Smooth muscle cell (in vitro differentiated cells): ENCODE measurements at regions not wholly inside any gene's neighbourhood (a gene's known extent, or its start where the extent isn't known, plus 50 kb on each side); places are given as distances from the start of the nearest gene placed in this dataset.

Experiments used
- DNase-seq: peaks from one replicate; lab custom pipeline; 2025; ENCODE audit not compliant: unreplicated experiment; lab: John Stamatoyannopoulos, UW
- H2AFZ ChIP-seq: fragments of 200-600 bp; sonication (generic); 2 replicates; pipeline ENCODE4 v1.6.0; 2016; ENCODE audit warnings: antibody characterized with exemption, low read depth, mild to moderate bottlenecking
- H3F3A ChIP-seq: fragments of 200-600 bp; sonication (generic); 2 replicates; pipeline ENCODE4 v1.6.0; 2017; ENCODE audit warnings: antibody characterized with exemption, low read depth
- H3K27ac ChIP-seq: fragments of 200-600 bp; sonication (generic); 2 replicates; pipeline ENCODE4 v1.5.1; 2016; ENCODE audit warnings: low read depth, mild to moderate bottlenecking
- H3K27me3 ChIP-seq: fragments of 200-600 bp; sonication (generic); 2 replicates; pipeline ENCODE4 v1.6.1; 2016; ENCODE audit warnings: low read depth, mild to moderate bottlenecking
- H3K36me3 ChIP-seq: fragments of 200-600 bp; sonication (generic); 2 replicates; pipeline ENCODE4 v1.5.1; 2016; ENCODE audit warnings: low read depth
- H3K4me1 ChIP-seq: fragments of 200-600 bp; sonication (generic); 2 replicates; pipeline ENCODE4 v1.5.1; 2016; ENCODE audit warnings: low read depth
- H3K4me2 ChIP-seq: fragments of 200-600 bp; sonication (generic); 2 replicates; pipeline ENCODE4 v1.6.0; 2016; ENCODE audit warnings: mild to moderate bottlenecking
- H3K4me3 ChIP-seq: fragments of 200-600 bp; sonication (generic); 2 replicates; pipeline ENCODE4 v1.5.1; 2016; ENCODE audit warnings: mild to moderate bottlenecking
- H3K79me2 ChIP-seq: fragments of 200-600 bp; sonication (generic); 2 replicates; pipeline ENCODE4 v1.6.0; 2016; ENCODE audit warnings: low read depth, mild to moderate bottlenecking
- H3K9ac ChIP-seq: fragments of 200-600 bp; sonication (generic); 2 replicates; pipeline ENCODE4 v1.6.0; 2016; ENCODE audit warnings: low read depth
- H3K9me3 ChIP-seq: fragments of 200-600 bp; sonication (generic); replicated peaks from 2 replicates; pipeline ENCODE4 v1.5.1; 2016; ENCODE audit warnings: low read depth
- H4K20me1 ChIP-seq: fragments of 200-600 bp; sonication (generic); 2 replicates; pipeline ENCODE4 v1.6.0; 2016; ENCODE audit warnings: low read depth
- WGBS: methylation state at CpG from one replicate; pipeline ENCODE4 v1.1.7; 2016; ENCODE audit warnings: low lambda C conversion rate; 5-methylcytosine and 5-hydroxymethylcytosine counted together
- TF ChIP-seq, protein P1 (sequence below): fragments of 200-600 bp; sonication (generic); IDR thresholded peaks from 2 replicates; pipeline ENCODE4 v1.5.1; 2017; ENCODE audit warnings: borderline replicate concordance, mild to moderate bottlenecking, antibody characterized with exemption; ENCODE audit not compliant: insufficient read depth, poor library complexity, severe bottlenecking

DNA sequence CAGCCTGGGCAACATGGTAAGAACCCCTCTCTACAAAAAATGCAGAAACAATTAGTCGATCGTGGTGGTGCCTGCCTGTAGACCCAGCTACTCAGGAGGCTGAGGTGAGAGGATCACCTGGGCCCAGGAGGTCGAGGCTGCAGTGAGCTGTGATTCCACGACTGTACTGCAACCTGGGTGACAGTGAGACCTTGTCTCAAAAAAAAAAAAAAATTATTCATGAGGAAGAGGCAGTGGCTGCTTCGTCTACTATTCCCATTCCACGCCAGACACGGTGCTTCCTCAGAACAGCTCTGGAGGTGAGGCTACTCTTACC, 52.2 kb upstream of the GSE1 start:
- no peak overlapping the region for H3K27ac ChIP-seq
- TF ChIP-seq, protein P1, sequence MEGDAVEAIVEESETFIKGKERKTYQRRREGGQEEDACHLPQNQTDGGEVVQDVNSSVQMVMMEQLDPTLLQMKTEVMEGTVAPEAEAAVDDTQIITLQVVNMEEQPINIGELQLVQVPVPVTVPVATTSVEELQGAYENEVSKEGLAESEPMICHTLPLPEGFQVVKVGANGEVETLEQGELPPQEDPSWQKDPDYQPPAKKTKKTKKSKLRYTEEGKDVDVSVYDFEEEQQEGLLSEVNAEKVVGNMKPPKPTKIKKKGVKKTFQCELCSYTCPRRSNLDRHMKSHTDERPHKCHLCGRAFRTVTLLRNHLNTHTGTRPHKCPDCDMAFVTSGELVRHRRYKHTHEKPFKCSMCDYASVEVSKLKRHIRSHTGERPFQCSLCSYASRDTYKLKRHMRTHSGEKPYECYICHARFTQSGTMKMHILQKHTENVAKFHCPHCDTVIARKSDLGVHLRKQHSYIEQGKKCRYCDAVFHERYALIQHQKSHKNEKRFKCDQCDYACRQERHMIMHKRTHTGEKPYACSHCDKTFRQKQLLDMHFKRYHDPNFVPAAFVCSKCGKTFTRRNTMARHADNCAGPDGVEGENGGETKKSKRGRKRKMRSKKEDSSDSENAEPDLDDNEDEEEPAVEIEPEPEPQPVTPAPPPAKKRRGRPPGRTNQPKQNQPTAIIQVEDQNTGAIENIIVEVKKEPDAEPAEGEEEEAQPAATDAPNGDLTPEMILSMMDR, result no peak
- H3K27me3 ChIP-seq, result no peaks in the 10 kb centered on the region
- H3K4me3 ChIP-seq, result no peak overlapping the region
- no peaks in the 10 kb centered on the region for H3K9me3 ChIP-seq
- DNase-seq, result no peak
- H3K36me3 ChIP-seq, result no peaks in the 10 kb centered on the region
- no peak overlapping the region for H3K4me2 ChIP-seq
- peaks cover 93% of the 10 kb centered on the region for H4K20me1 ChIP-seq
- H3K9ac ChIP-seq, result no peak overlapping the region
- 91% methylated on average over 7 of the region's 7 CpGs for WGBS
- H3K4me1 ChIP-seq, result peaks cover 20% of the 10 kb centered on the region
- no peak overlapping the region for H2AFZ ChIP-seq
- H3F3A ChIP-seq, result peaks cover 3% of the 10 kb centered on the region
- H3K79me2 ChIP-seq, result peaks cover 91% of the 10 kb centered on the region

DNA sequence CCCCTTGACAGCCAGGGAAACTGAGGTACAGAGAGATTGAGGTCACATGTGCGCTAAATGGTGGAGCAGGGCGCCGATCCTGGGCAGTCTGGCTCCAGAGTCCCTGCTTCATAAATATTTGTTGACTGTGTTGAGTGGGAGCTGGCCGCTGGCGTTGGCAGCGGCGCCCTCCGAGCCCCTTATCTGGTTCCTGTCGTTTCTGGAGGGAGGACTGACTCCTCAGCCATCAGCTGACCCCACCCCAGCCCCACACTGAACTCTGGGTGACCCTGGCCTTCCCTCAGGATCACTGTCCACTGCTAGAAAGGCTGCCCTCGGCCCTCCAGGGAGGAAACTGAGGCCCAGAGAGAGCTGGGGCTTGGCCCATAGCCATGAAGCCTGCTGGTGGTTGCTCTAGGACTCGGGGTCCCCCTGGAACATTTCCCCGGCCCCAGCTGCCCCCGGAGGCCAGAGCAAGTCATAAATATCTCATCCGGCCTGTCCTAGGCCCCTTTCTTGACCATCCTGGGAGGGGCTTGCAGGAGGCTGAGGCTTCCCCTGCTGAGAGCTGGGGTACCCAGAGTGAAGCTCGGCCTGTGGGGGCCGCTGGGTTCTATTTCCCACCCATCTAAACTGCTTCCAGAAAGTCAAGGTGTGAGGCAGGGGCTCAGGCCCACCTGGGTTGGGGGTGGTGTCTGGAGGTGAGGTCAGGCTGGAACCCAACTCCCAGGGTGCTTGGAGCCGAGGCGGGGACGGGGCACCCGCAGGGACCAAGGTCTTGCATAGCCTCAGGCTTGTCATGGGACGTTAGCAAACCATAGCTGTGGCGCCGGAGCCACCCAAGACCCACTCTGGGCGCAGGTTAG, 51.7 kb upstream of the GSE1 start:
- Histone ChIP-seq H3K4me2 (no peak overlapping the region), H4K20me1 (peaks cover 99% of the 10 kb centered on the region), H3K27ac (no peak overlapping the region), H3K9me3 (no peaks in the 10 kb centered on the region), H3K4me1 (peaks cover 20% of the 10 kb centered on the region), H3K27me3 (no peaks in the 10 kb centered on the region), H3K9ac (no peak overlapping the region), H2AFZ (no peak overlapping the region), H3K36me3 (no peaks in the 10 kb centered on the region), H3F3A (peaks cover 3% of the 10 kb centered on the region), H3K4me3 (no peak overlapping the region), H3K79me2 (peaks cover 89% of the 10 kb centered on the region)
- no peak for DNase-seq
- TF ChIP-seq, protein P1, result no peak
- 81% methylated on average over 24 of the region's 24 CpGs for WGBS

DNA sequence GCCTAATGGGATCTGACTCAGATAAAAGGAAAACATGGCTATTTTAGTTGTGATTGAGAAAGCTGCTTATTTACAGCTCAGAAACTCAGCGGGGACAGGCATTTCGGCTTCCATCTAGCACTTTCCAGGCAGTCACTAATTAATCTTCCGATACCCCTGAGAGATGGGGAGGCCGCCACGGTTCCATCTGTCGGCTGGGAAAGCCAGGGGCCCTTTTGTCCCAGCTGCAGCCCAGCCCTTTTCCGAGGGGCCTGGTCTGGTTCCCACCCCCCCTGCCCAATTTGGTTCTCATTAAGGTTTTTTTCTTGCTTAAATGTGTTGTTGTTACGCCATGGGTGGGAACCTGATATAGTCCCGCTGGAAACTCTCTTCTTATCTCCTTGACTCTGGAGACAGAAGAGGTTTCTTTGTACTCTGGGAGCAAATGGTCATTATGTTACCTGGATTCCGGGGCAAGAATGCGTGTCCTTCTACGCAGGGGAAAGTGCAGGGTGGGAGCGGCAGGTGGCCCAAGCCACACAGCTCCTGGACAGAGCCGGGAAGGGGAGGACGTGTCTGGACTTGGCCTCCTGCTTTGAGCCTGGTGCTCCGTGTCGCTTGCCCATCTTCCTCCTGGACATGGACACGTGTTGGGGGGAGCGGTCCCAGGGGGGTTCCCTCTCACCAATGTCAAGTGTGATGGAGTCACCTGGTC, 50.9 kb upstream of the GSE1 start:
- H3K9ac ChIP-seq, result no peak overlapping the region
- 81% methylated on average over 19 of the region's 19 CpGs for WGBS
- no peak overlapping the region for H3K4me2 ChIP-seq
- no peak overlapping the region for H2AFZ ChIP-seq
- no peaks in the 10 kb centered on the region for H3K27me3 ChIP-seq
- no peak for DNase-seq
- peaks cover 86% of the 10 kb centered on the region for H3K79me2 ChIP-seq
- H3K4me1 ChIP-seq, result peaks cover 17% of the 10 kb centered on the region
- H4K20me1 ChIP-seq, result peaks cover 98% of the 10 kb centered on the region
- H3K36me3 ChIP-seq, result no peaks in the 10 kb centered on the region
- TF ChIP-seq, protein P1, result no peak
- no peaks in the 10 kb centered on the region for H3F3A ChIP-seq
- no peaks in the 10 kb centered on the region for H3K9me3 ChIP-seq
- H3K27ac ChIP-seq, result no peak overlapping the region
- no peak overlapping the region for H3K4me3 ChIP-seq
